AG10803 (cell line): ENCODE measurements at regions not wholly inside any gene's neighbourhood (a gene's known extent, or its start where the extent isn't known, plus 50 kb on each side); places are given as distances from the start of the nearest gene placed in this dataset.
A peak's percentile ranks its signal among the peaks of the same experiment; 100 is the strongest.

Experiments used
- DNase-seq: peaks from one replicate; pipeline ENCODE4 v3.0.0; 2010; ENCODE audit warnings: low read depth
- H3K4me3 ChIP-seq: 2 replicates; pipeline ENCODE4 v1.5.1; 2011; ENCODE audit warnings: mild to moderate bottlenecking, low read length, control low read depth
- CTCF ChIP-seq: conservative IDR thresholded peaks from 2 replicates; pipeline ENCODE4 v1.5.1; 2011; ENCODE audit warnings: mild to moderate bottlenecking, low read length, control low read depth, inconsistent platforms

GRCh38 chr6:106895703-106896040 is 78.9 kb downstream of the CD24 start:
- no peak overlapping the region for H3K4me3 ChIP-seq
- no peak for TF ChIP-seq CTCF
- DNase-seq, result no peak

DNA sequence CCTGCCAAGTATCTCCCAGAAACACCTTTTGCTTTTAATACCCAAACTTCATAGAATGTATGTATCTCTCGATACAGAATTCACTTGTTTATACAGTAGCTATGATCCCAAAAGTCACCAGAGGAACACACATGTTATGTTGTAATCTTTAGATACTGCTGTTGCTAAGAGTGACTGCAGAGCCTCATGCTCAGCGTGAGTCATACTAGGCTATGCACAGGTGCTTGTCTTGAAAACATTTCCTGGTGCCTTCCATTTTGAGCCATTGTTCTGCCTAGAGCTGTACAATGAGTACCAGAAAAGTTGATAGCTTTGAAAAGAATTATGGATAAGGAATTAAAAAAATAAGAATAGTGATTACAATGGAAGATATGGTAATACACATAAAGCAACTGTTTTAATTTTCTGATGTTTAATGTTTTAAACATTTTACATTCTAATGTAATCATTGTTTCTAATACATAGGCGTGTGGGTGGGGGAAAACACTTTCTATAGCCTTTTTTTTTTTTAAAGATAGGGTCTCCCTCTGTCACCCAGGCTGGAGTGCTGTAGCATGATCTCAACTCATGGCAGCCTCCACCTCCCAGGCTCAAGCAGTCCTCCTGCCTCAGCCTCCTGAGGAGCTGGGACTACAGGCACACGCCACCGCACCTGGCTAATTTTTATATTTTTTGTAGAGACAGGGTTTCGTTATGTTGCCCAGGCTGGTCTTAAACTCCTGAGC is 79.4 kb downstream of the CD24 start:
- TF ChIP-seq CTCF, result no peak
- peak; percentile 15 for DNase-seq
- no peak overlapping the region for H3K4me3 ChIP-seq

DNA sequence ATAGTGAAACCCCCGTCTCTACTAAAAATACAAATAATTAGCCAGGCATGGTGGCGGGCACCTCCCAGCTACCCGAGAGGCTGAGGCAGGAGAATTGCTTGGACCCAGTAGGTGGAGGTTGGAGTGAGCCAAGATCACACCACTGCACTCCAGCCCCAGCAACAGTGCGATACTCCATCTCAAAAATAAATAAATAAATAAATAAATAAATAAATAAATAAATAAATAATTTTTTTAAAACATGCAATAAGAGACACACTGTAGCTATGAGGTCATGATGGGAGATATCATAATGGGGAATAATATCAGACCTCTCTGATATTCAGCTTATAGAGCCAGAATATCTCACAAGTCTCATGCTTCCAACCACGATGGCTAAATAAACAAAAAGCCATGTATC is 82.3 kb downstream of the CD24 start:
- H3K4me3 ChIP-seq, result no peak overlapping the region
- TF ChIP-seq CTCF, result no peak
- DNase-seq, result no peak

DNA sequence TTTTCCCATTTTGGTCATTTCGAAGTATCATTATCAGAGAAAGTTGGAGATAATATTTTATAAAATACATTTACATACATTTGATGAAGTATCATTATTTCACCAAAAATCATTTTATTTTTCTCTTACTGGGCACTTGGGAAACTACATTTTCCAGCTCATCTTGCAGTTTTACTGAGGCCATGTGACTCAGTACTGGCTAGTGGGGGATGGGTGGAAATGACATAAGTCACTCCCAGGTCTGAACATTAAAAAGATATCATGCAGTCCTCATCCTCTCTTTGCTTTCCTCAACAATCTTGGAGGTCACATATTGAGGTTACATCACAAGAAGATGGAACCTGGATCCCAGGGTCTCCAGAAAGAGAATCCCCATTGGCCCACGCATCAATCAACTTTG is 84.1 kb downstream of the CD24 start:
- no peak for TF ChIP-seq CTCF
- no peak overlapping the region for H3K4me3 ChIP-seq
- no peak for DNase-seq

DNA sequence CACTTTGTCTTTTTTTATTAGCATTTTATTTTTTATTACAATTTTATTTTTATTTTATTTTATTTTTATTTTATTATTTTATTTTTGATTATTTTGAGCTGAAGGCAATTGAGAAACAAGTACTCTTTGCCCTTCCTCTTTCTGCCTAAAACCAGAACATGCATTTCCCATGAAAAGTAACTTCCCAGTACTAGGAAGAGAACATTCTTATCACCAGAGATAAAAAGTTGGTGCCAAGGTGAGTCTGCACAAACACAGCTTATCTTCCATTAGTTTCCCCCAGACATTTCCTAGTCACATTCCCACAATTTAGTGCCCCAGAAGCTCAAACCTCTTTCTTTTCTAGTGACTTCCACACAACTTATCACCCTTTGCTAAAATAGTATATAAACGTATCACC is 84.8 kb downstream of the CD24 start:
- H3K4me3 ChIP-seq, result no peak overlapping the region
- no peak for DNase-seq
- TF ChIP-seq CTCF, result no peak

- no peak for TF ChIP-seq CTCF
- no peak overlapping the region for H3K4me3 ChIP-seq
- no peak for DNase-seq
These were observed 87.4 kb downstream of the CD24 start for GRCh38 chr6:106886922-106887797.
